ENCODE measurements at regions not wholly inside any gene's neighbourhood (a gene's known extent, or its start where the extent isn't known, plus 50 kb on each side); places are given as distances from the start of the nearest gene placed in this dataset.

- no peak overlapping the region for H2AFZ ChIP-seq (ENCODE audit: low read depth, low read length)
Measured at GRCh38 chr2:12441750-12442475, 274.8 kb upstream of the TRIB2 start.

DNA sequence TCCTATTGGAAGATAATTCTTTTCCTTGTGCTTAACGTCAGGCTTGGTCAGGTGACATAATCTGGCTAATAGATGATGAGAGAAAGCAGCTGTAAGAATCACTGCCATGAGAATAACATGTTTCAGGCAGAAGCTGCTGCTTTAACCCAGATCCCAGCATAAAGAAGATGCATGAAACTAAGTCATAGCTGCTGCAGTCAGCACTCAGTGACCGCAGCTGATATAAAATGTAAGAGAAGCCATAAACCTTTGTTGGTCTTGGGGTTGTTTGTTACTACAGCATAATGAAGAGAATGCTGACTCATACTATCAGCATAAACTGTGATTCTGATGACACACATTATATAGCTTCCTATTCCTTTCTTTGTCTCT, 274.3 kb upstream of the TRIB2 start:
- Histone ChIP-seq H3K9me3 (ENCODE audit: insufficient read depth, low read length) (no peaks in the 10 kb centered on the region), H3K4me3 (ENCODE audit: low read length) (no peak overlapping the region), H4K20me1 (ENCODE audit: insufficient read depth, low read length) (no peaks in the 10 kb centered on the region), H3K27me3 (ENCODE audit: low read depth, low read length) (no peaks in the 10 kb centered on the region), H2AFZ (ENCODE audit: low read depth, low read length) (no peak overlapping the region), H3K79me2 (ENCODE audit: low read length) (no peaks in the 10 kb centered on the region), H3K4me2 (ENCODE audit: low read length) (no peak overlapping the region), H3K9ac (ENCODE audit: low read length) (no peak overlapping the region), H3K4me1 (ENCODE audit: low read length) (no peaks in the 10 kb centered on the region), H3K36me3 (replicated peaks; ENCODE audit: low read depth, low read length) (no peaks in the 10 kb centered on the region), H3K27ac (ENCODE audit: low read length) (no peak overlapping the region)
- no peak for TF ChIP-seq EZH2phosphoT487 (IDR thresholded peaks at IDR 0.05; ENCODE audit: low read depth)
- TF ChIP-seq, protein P1, sequence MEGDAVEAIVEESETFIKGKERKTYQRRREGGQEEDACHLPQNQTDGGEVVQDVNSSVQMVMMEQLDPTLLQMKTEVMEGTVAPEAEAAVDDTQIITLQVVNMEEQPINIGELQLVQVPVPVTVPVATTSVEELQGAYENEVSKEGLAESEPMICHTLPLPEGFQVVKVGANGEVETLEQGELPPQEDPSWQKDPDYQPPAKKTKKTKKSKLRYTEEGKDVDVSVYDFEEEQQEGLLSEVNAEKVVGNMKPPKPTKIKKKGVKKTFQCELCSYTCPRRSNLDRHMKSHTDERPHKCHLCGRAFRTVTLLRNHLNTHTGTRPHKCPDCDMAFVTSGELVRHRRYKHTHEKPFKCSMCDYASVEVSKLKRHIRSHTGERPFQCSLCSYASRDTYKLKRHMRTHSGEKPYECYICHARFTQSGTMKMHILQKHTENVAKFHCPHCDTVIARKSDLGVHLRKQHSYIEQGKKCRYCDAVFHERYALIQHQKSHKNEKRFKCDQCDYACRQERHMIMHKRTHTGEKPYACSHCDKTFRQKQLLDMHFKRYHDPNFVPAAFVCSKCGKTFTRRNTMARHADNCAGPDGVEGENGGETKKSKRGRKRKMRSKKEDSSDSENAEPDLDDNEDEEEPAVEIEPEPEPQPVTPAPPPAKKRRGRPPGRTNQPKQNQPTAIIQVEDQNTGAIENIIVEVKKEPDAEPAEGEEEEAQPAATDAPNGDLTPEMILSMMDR (IDR thresholded peaks at IDR 0.05; ENCODE audit: low read depth, low read length): no peak

More at GRCh38 chr2:12441750-12442475, 274.8 kb upstream of the TRIB2 start:
- no peaks in the 10 kb centered on the region for H4K20me1 ChIP-seq (ENCODE audit: insufficient read depth, low read length)
- H3K9me3 ChIP-seq (ENCODE audit: insufficient read depth, low read length): no peaks in the 10 kb centered on the region
- H3K79me2 ChIP-seq (ENCODE audit: low read length): no peaks in the 10 kb centered on the region
- H3K27ac ChIP-seq (ENCODE audit: low read length): no peak overlapping the region
- H3K9ac ChIP-seq (ENCODE audit: low read length): no peak overlapping the region
- no peaks in the 10 kb centered on the region for H3K4me1 ChIP-seq (ENCODE audit: low read length)
- no peak overlapping the region for H3K4me2 ChIP-seq (ENCODE audit: low read length)
- TF ChIP-seq EZH2phosphoT487 (IDR thresholded peaks at IDR 0.05; ENCODE audit: low read depth): no peak
- TF ChIP-seq, protein P1 (IDR thresholded peaks at IDR 0.05; ENCODE audit: low read depth, low read length): no peak
- no peaks in the 10 kb centered on the region for H3K36me3 ChIP-seq (replicated peaks; ENCODE audit: low read depth, low read length)
- H3K4me3 ChIP-seq (ENCODE audit: low read length): no peak overlapping the region
- no peaks in the 10 kb centered on the region for H3K27me3 ChIP-seq (ENCODE audit: low read depth, low read length)

DNA sequence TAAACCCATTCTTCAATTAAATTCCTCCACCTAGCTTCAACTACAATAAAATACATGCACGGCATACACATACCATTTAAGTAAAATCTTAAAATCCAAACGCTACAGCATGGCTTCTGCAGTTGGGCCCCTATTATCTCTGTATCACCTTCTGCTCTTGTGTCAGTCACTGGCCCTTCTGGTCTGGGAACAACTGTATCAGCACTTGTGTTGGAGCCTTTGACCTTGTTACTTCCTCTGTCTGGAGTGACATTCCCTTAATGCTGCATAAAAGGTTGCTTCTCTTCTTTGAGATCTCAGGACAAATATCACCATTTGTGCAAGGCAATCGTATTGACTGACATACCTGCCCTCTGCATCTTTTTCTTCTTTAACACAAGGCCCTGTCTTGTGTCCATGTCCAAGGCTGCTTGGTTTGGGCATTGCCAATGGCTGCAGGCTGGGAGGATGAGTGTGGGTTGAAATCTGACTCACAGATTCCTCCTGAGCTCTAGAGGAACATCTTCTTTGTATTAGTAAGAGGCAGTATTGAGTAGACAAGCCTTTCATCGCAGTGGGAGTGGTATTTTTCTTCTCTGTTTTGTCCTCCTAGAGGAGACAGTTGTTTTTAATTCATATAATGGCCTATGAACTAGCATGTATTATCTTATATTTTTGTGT, 267.8 kb upstream of the TRIB2 start:
- no peak overlapping the region for H3K27ac ChIP-seq (ENCODE audit: low read length)
- no peaks in the 10 kb centered on the region for H4K20me1 ChIP-seq (ENCODE audit: insufficient read depth, low read length)
- H3K79me2 ChIP-seq (ENCODE audit: low read length): no peaks in the 10 kb centered on the region
- no peak overlapping the region for H3K9ac ChIP-seq (ENCODE audit: low read length)
- H2AFZ ChIP-seq (ENCODE audit: low read depth, low read length): no peak overlapping the region
- no peaks in the 10 kb centered on the region for H3K36me3 ChIP-seq (replicated peaks; ENCODE audit: low read depth, low read length)
- no peaks in the 10 kb centered on the region for H3K9me3 ChIP-seq (ENCODE audit: insufficient read depth, low read length)
- no peaks in the 10 kb centered on the region for H3K4me1 ChIP-seq (ENCODE audit: low read length)
- 0 out of 2 replicates have a peak, but pooled peaks cover 4% of the 10 kb centered on the region for H3K27me3 ChIP-seq (ENCODE audit: low read depth, low read length)
- no peak for TF ChIP-seq EZH2phosphoT487 (IDR thresholded peaks at IDR 0.05; ENCODE audit: low read depth)
- TF ChIP-seq, protein P1 (IDR thresholded peaks at IDR 0.05; ENCODE audit: low read depth, low read length): no peak
- H3K4me2 ChIP-seq (ENCODE audit: low read length): no peak overlapping the region
- no peak overlapping the region for H3K4me3 ChIP-seq (ENCODE audit: low read length)

- Histone ChIP-seq H4K20me1 (ENCODE audit: insufficient read depth, low read length) (no peaks in the 10 kb centered on the region), H3K9me3 (ENCODE audit: insufficient read depth, low read length) (no peaks in the 10 kb centered on the region), H2AFZ (ENCODE audit: low read depth, low read length) (no peak overlapping the region), H3K79me2 (ENCODE audit: low read length) (no peaks in the 10 kb centered on the region), H3K27me3 (ENCODE audit: low read depth, low read length) (0 out of 2 replicates have a peak, but pooled peaks cover 4% of the 10 kb centered on the region), H3K9ac (ENCODE audit: low read length) (no peak overlapping the region), H3K4me2 (ENCODE audit: low read length) (no peak overlapping the region), H3K4me3 (ENCODE audit: low read length) (no peak overlapping the region), H3K27ac (ENCODE audit: low read length) (no peak overlapping the region), H3K36me3 (replicated peaks; ENCODE audit: low read depth, low read length) (no peaks in the 10 kb centered on the region), H3K4me1 (ENCODE audit: low read length) (no peaks in the 10 kb centered on the region)
- TF ChIP-seq, protein P1 (IDR thresholded peaks at IDR 0.05; ENCODE audit: low read depth, low read length): no peak
- no peak for TF ChIP-seq EZH2phosphoT487 (IDR thresholded peaks at IDR 0.05; ENCODE audit: low read depth)
Measured at GRCh38 chr2:12451726-12452125, 265.0 kb upstream of the TRIB2 start.
